ENCODE measurements at regions not wholly inside any gene's neighbourhood (a gene's known extent, or its start where the extent isn't known, plus 50 kb on each side); places are given as distances from the start of the nearest gene placed in this dataset.
"Not testable (repeated sequence)": the region's sequence is repeated elsewhere in the genome, so short reads cannot be mapped to it uniquely, and the experiment has no call there.

- H3K36me3 Mint-ChIP-seq (ENCODE audit: insufficient read depth), result no peaks in the 10 kb centered on the region
- H3K27me3 Mint-ChIP-seq, result peaks cover 0 to 7% of the 10 kb centered on the region in 2 donors
- peak overlapping the region in 1 of 2 donors; percentile 22 for H3K4me3 Mint-ChIP-seq
- peaks cover 0 to 13% of the 10 kb centered on the region in 2 donors for H3K4me1 Mint-ChIP-seq (ENCODE audit: low read depth in 2 of 2)
- H3K27ac Mint-ChIP-seq, result no peak overlapping the region
- H3K9me3 Mint-ChIP-seq, result no peaks in the 10 kb centered on the region
- no peak for DNase-seq
- no peak for ATAC-seq (replicated peaks)
Observed at GRCh38 chr4:10853196-10853595, 168.6 kb upstream of the CLNK start.

- no peaks in the 10 kb centered on the region for H3K4me1 Mint-ChIP-seq (ENCODE audit: low read depth in 2 of 2)
- no peak overlapping the region for H3K27ac Mint-ChIP-seq
- H3K4me3 Mint-ChIP-seq, result no peak overlapping the region
- no peak for DNase-seq
- no peaks in the 10 kb centered on the region for H3K36me3 Mint-ChIP-seq (ENCODE audit: insufficient read depth)
- no peaks in the 10 kb centered on the region for H3K9me3 Mint-ChIP-seq
- no peak for ATAC-seq (replicated peaks)
- H3K27me3 Mint-ChIP-seq, result no peaks in the 10 kb centered on the region
Observed at GRCh38 chr4:10841697-10842096, 157.1 kb upstream of the CLNK start.

GRCh38 chr4:10837151-10837550 lies 152.6 kb upstream of the CLNK start:
- Mint-ChIP-seq H3K9me3 (no peaks in the 10 kb centered on the region), H3K36me3 (ENCODE audit: insufficient read depth) (no peaks in the 10 kb centered on the region), H3K4me3 (no peak overlapping the region), H3K4me1 (ENCODE audit: low read depth in 2 of 2) (no peaks in the 10 kb centered on the region), H3K27ac (no peak overlapping the region), H3K27me3 (no peaks in the 10 kb centered on the region)
- no peak for DNase-seq
- no peak for ATAC-seq (replicated peaks)

- Mint-ChIP-seq H3K27me3 (peaks cover 0 to 7% of the 10 kb centered on the region in 2 donors), H3K9me3 (peaks cover 3 to 11% of the 10 kb centered on the region in 2 donors), H3K36me3 (ENCODE audit: insufficient read depth) (no peaks in the 10 kb centered on the region), H3K4me3 (no peak overlapping the region), H3K27ac (no peak overlapping the region), H3K4me1 (ENCODE audit: low read depth in 2 of 2) (peaks cover 0 to 10% of the 10 kb centered on the region in 2 donors)
- no peak for DNase-seq
- no peak for ATAC-seq (replicated peaks)
Observed at GRCh38 chr4:10832806-10833628, 148.4 kb upstream of the CLNK start.

GRCh38 chr4:10831727-10832408 lies 147.3 kb upstream of the CLNK start:
- peaks cover 3 to 11% of the 10 kb centered on the region in 2 donors for H3K9me3 Mint-ChIP-seq
- no peaks in the 10 kb centered on the region for H3K36me3 Mint-ChIP-seq (ENCODE audit: insufficient read depth)
- no peak overlapping the region for H3K4me3 Mint-ChIP-seq

GRCh38 chr4:10828918-10829538 lies 144.5 kb upstream of the CLNK start:
- ATAC-seq (replicated peaks), result peak; percentile 63
- not testable (repeated sequence) for DNase-seq; H3K36me3 Mint-ChIP-seq (ENCODE audit: insufficient read depth); H3K27me3 Mint-ChIP-seq
- Mint-ChIP-seq H3K9me3 (peaks cover 3 to 11% of the 10 kb centered on the region in 2 donors), H3K4me3 (peak overlapping the region; percentile 25 to 80), H3K27ac (peak overlapping the region in 1 of 2 donors; percentile 86), H3K4me1 (ENCODE audit: low read depth in 2 of 2) (peaks cover 0 to 10% of the 10 kb centered on the region in 2 donors)

More at GRCh38 chr4:10831727-10832408, 147.3 kb upstream of the CLNK start:
- no peak overlapping the region for H3K27ac Mint-ChIP-seq
- no peak for ATAC-seq (replicated peaks)
- H3K27me3 Mint-ChIP-seq, result peaks cover 0 to 7% of the 10 kb centered on the region in 2 donors
- H3K4me1 Mint-ChIP-seq (ENCODE audit: low read depth in 2 of 2), result peaks cover 0 to 10% of the 10 kb centered on the region in 2 donors
- DNase-seq, result no peak

GRCh38 chr4:10821826-10822225 lies 137.3 kb upstream of the CLNK start:
- Mint-ChIP-seq H3K4me1 (ENCODE audit: low read depth in 2 of 2) (no peaks in the 10 kb centered on the region), H3K27ac (no peak overlapping the region), H3K4me3 (no peak overlapping the region), H3K9me3 (no peaks in the 10 kb centered on the region), H3K27me3 (no peaks in the 10 kb centered on the region), H3K36me3 (ENCODE audit: insufficient read depth) (no peaks in the 10 kb centered on the region)
- DNase-seq, result no peak
- no peak for ATAC-seq (replicated peaks)

- ATAC-seq (replicated peaks) (no peak), DNase-seq (no peak)
- Mint-ChIP-seq H3K27me3 (no peaks in the 10 kb centered on the region), H3K4me1 (ENCODE audit: low read depth in 2 of 2) (no peaks in the 10 kb centered on the region), H3K27ac (no peak overlapping the region), H3K36me3 (ENCODE audit: insufficient read depth) (no peaks in the 10 kb centered on the region), H3K4me3 (no peak overlapping the region), H3K9me3 (peaks cover 2 to 10% of the 10 kb centered on the region in 2 donors)
Observed at GRCh38 chr4:10816571-10816970, 132.0 kb upstream of the CLNK start.

- no peak overlapping the region for H3K27ac Mint-ChIP-seq
- H3K4me3 Mint-ChIP-seq, result no peak overlapping the region
- DNase-seq (no peak), ATAC-seq (replicated peaks) (no peak)
- no peaks in the 10 kb centered on the region for H3K27me3 Mint-ChIP-seq
- H3K4me1 Mint-ChIP-seq (ENCODE audit: low read depth in 2 of 2), result no peaks in the 10 kb centered on the region
- no peaks in the 10 kb centered on the region for H3K36me3 Mint-ChIP-seq (ENCODE audit: insufficient read depth)
- peaks cover 5 to 10% of the 10 kb centered on the region in 2 donors for H3K9me3 Mint-ChIP-seq
Observed at GRCh38 chr4:10811991-10812390, 127.4 kb upstream of the CLNK start.

GRCh38 chr4:10810411-10810810 lies 125.8 kb upstream of the CLNK start:
- ATAC-seq (replicated peaks) (no peak), DNase-seq (no peak)
- Mint-ChIP-seq H3K27ac (no peak overlapping the region), H3K36me3 (ENCODE audit: insufficient read depth) (no peaks in the 10 kb centered on the region), H3K9me3 (peaks cover 5 to 10% of the 10 kb centered on the region in 2 donors), H3K4me3 (no peak overlapping the region), H3K27me3 (peaks cover 0 to 8% of the 10 kb centered on the region in 2 donors), H3K4me1 (ENCODE audit: low read depth in 2 of 2) (no peaks in the 10 kb centered on the region)

- H3K36me3 Mint-ChIP-seq (ENCODE audit: insufficient read depth), result no peaks in the 10 kb centered on the region
- H3K4me3 Mint-ChIP-seq, result no peak overlapping the region
- H3K27ac Mint-ChIP-seq, result no peak overlapping the region
- no peaks in the 10 kb centered on the region for H3K4me1 Mint-ChIP-seq (ENCODE audit: low read depth in 2 of 2)
- H3K9me3 Mint-ChIP-seq, result peaks cover 5 to 10% of the 10 kb centered on the region in 2 donors
- ATAC-seq (replicated peaks) (no peak), DNase-seq (no peak)
- peaks cover 0 to 14% of the 10 kb centered on the region in 2 donors for H3K27me3 Mint-ChIP-seq
Observed at GRCh38 chr4:10809905-10810304, 125.3 kb upstream of the CLNK start.

GRCh38 chr4:10808591-10808990 lies 124.0 kb upstream of the CLNK start:
- no peaks in the 10 kb centered on the region for H3K4me1 Mint-ChIP-seq (ENCODE audit: low read depth in 2 of 2)
- ATAC-seq (replicated peaks) (no peak), DNase-seq (no peak)
- no peak overlapping the region for H3K4me3 Mint-ChIP-seq
- no peaks in the 10 kb centered on the region for H3K36me3 Mint-ChIP-seq (ENCODE audit: insufficient read depth)
- peaks cover 0 to 14% of the 10 kb centered on the region in 2 donors for H3K27me3 Mint-ChIP-seq
- no peak overlapping the region for H3K27ac Mint-ChIP-seq
- H3K9me3 Mint-ChIP-seq, result peaks cover 5 to 6% of the 10 kb centered on the region in 2 donors

GRCh38 chr4:10806953-10807645 lies 122.5 kb upstream of the CLNK start:
- Mint-ChIP-seq H3K36me3 (ENCODE audit: insufficient read depth) (no peaks in the 10 kb centered on the region), H3K4me3 (no peak overlapping the region), H3K27ac (no peak overlapping the region), H3K9me3 (peaks cover 0 to 2% of the 10 kb centered on the region in 2 donors), H3K4me1 (ENCODE audit: low read depth in 2 of 2) (no peaks in the 10 kb centered on the region), H3K27me3 (peaks cover 0 to 14% of the 10 kb centered on the region in 2 donors)
- ATAC-seq (replicated peaks) (no peak), DNase-seq (no peak)
